SK-N-SH treated with all-trans-retinoic acid at 6 μM for 48 hours (cell line): ENCODE measurements at regions not wholly inside any gene's neighbourhood (a gene's known extent, or its start where the extent isn't known, plus 50 kb on each side); places are given as distances from the start of the nearest gene placed in this dataset.

ENCODE experiments used
- ATAC-seq: fragments of 200-7000 bp; cut with Tn5 transposase; 3 replicates; pipeline ENCODE4 v1.9.1; 2020; ENCODE audit warnings: mild to moderate bottlenecking, moderate library complexity
- ARNTL ChIP-seq: fragments of 450-650 bp; formaldehyde crosslinking; IDR thresholded peaks from 2 replicates; pipeline ENCODE4 v1.5.0; 2020; ENCODE audit warnings: low read depth, mild to moderate bottlenecking, moderate library complexity, borderline replicate concordance
- CSDC2 ChIP-seq: fragments of 250-450 bp; sonication (Bioruptor Pico); IDR thresholded peaks from 2 replicates; pipeline ENCODE4 v1.5.0; 2020; ENCODE audit warnings: mild to moderate bottlenecking, moderate library complexity
- ESRRG ChIP-seq: fragments of 250-450 bp; sonication (Bioruptor Pico); IDR thresholded peaks from 2 replicates; pipeline ENCODE4 v1.6.1; 2021; ENCODE audit warnings: mild to moderate bottlenecking
- GLIS3 ChIP-seq: fragments of 250-450 bp; sonication (Bioruptor Pico); IDR thresholded peaks from 2 replicates; pipeline ENCODE4 v1.5.0; 2020; ENCODE audit warnings: mild to moderate bottlenecking, moderate library complexity
- ISL1 ChIP-seq: fragments of 250-450 bp; sonication (Bioruptor Pico); IDR thresholded peaks from 2 replicates; pipeline ENCODE4 v2.1.2; 2022; ENCODE audit warnings: mild to moderate bottlenecking, moderate library complexity
- OSR1 ChIP-seq: fragments of 250-450 bp; sonication (Bioruptor Pico); IDR thresholded peaks from 2 replicates; pipeline ENCODE4 v1.8.0; 2022; ENCODE audit warnings: moderate library complexity, mild to moderate bottlenecking, inconsistent platforms
- PPARA ChIP-seq: fragments of 250-450 bp; sonication (Bioruptor Pico); IDR thresholded peaks from 2 replicates; pipeline ENCODE4 v1.5.0; 2020; ENCODE audit warnings: mild to moderate bottlenecking, borderline replicate concordance
- RARB ChIP-seq: fragments of 250-450 bp; sonication (Bioruptor Pico); IDR thresholded peaks from 2 replicates; pipeline ENCODE4 v1.8.0; 2021; ENCODE audit warnings: mild to moderate bottlenecking, moderate library complexity
- SNAI2 ChIP-seq: fragments of 250-450 bp; sonication (Bioruptor Pico); IDR thresholded peaks from 2 replicates; pipeline ENCODE4 v1.5.0; 2020; ENCODE audit warnings: mild to moderate bottlenecking, moderate library complexity
- TCF4 ChIP-seq: fragments of 250-450 bp; sonication (Bioruptor Pico); IDR thresholded peaks from 2 replicates; pipeline ENCODE4 v1.8.0; 2021; ENCODE audit warnings: mild to moderate bottlenecking, moderate library complexity, borderline replicate concordance
- TOX ChIP-seq: fragments of 250-450 bp; sonication (Bioruptor Pico); IDR thresholded peaks from 2 replicates; pipeline ENCODE4 v1.8.0; 2021; ENCODE audit warnings: mild to moderate bottlenecking, moderate library complexity, borderline replicate concordance
- ZC3H10 ChIP-seq: fragments of 250-450 bp; sonication (Bioruptor Pico); IDR thresholded peaks from 2 replicates; pipeline ENCODE4 v1.5.1; 2021; ENCODE audit warnings: mild to moderate bottlenecking, moderate library complexity
- ZFP3 ChIP-seq: fragments of 250-450 bp; sonication (Bioruptor Pico); IDR thresholded peaks from 2 replicates; pipeline ENCODE4 v1.5.0; 2020; ENCODE audit warnings: mild to moderate bottlenecking, moderate library complexity
- ZFP30 ChIP-seq: fragments of 450-650 bp; formaldehyde crosslinking; IDR thresholded peaks from 2 replicates; pipeline ENCODE4 v1.5.0; 2022; ENCODE audit warnings: mild to moderate bottlenecking, moderate library complexity
- ZNF565 ChIP-seq: fragments of 450-650 bp; formaldehyde crosslinking; conservative IDR thresholded peaks from 2 replicates; pipeline ENCODE4 v1.5.0; 2020; ENCODE audit warnings: low read depth, mild to moderate bottlenecking, moderate library complexity
- ZNF70 ChIP-seq: fragments of 450-650 bp; formaldehyde crosslinking; IDR thresholded peaks from 2 replicates; pipeline ENCODE4 v1.5.0; 2020; ENCODE audit warnings: mild to moderate bottlenecking, moderate library complexity
- ZNF8 ChIP-seq: fragments of 450-650 bp; formaldehyde crosslinking; IDR thresholded peaks from 2 replicates; pipeline ENCODE4 v1.5.0; 2020; ENCODE audit warnings: mild to moderate bottlenecking, moderate library complexity
- TF ChIP-seq, protein P1 (sequence below): fragments of 250-450 bp; sonication (Bioruptor Pico); IDR thresholded peaks from 2 replicates; pipeline ENCODE4 v1.5.1; 2021; ENCODE audit warnings: mild to moderate bottlenecking, moderate library complexity
- TF ChIP-seq, protein P2 (sequence below): fragments of 250-450 bp; sonication (Bioruptor Pico); IDR thresholded peaks from 2 replicates; pipeline ENCODE4 v1.8.0; 2020; ENCODE audit warnings: mild to moderate bottlenecking, moderate library complexity, borderline replicate concordance
- TF ChIP-seq, protein P3 (sequence below): fragments of 250-450 bp; sonication (Bioruptor Pico); IDR thresholded peaks from 2 replicates; pipeline ENCODE4 v1.5.0; 2020; ENCODE audit warnings: mild to moderate bottlenecking, moderate library complexity
- TF ChIP-seq, protein P4 (sequence below): fragments of 250-450 bp; sonication (Bioruptor Pico); IDR thresholded peaks from 2 replicates; pipeline ENCODE4 v1.8.0; 2021; ENCODE audit warnings: low read depth, mild to moderate bottlenecking, moderate library complexity, borderline replicate concordance

DNA sequence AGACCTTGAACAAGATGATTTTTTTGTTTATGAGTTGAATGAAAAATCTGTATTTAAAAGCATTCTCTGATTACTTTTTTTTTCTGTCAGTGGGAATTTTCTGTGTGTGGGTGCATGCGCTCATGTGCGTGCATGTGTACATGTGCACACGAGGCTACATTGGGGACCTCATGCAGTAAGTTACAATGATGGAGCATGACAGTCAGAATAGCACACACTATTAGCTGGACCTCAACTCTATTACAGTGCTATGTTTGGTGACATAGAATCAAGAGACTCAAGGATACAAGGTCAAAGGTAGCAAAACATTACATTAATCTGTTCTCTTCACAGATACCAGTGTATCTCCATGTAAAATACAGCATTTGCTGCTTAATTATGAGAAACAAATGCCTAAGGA is 276.8 kb upstream of the FIGN start:
- TF ChIP-seq GLIS3 (CRISPR knock-in tag) = no peak
- no peak for TF ChIP-seq TCF4 (CRISPR knock-in tag)
- no peak for TF ChIP-seq CSDC2 (CRISPR knock-in tag)
- TF ChIP-seq ISL1 (CRISPR knock-in tag) = no peak
- TF ChIP-seq, protein P1, sequence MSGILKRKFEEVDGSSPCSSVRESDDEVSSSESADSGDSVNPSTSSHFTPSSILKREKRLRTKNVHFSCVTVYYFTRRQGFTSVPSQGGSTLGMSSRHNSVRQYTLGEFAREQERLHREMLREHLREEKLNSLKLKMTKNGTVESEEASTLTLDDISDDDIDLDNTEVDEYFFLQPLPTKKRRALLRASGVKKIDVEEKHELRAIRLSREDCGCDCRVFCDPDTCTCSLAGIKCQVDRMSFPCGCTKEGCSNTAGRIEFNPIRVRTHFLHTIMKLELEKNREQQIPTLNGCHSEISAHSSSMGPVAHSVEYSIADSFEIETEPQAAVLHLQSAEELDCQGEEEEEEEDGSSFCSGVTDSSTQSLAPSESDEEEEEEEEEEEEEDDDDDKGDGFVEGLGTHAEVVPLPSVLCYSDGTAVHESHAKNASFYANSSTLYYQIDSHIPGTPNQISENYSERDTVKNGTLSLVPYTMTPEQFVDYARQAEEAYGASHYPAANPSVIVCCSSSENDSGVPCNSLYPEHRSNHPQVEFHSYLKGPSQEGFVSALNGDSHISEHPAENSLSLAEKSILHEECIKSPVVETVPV = no peak
- TF ChIP-seq, protein P2, sequence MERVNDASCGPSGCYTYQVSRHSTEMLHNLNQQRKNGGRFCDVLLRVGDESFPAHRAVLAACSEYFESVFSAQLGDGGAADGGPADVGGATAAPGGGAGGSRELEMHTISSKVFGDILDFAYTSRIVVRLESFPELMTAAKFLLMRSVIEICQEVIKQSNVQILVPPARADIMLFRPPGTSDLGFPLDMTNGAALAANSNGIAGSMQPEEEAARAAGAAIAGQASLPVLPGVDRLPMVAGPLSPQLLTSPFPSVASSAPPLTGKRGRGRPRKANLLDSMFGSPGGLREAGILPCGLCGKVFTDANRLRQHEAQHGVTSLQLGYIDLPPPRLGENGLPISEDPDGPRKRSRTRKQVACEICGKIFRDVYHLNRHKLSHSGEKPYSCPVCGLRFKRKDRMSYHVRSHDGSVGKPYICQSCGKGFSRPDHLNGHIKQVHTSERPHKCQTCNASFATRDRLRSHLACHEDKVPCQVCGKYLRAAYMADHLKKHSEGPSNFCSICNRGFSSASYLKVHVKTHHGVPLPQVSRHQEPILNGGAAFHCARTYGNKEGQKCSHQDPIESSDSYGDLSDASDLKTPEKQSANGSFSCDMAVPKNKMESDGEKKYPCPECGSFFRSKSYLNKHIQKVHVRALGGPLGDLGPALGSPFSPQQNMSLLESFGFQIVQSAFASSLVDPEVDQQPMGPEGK (CRISPR knock-in tag) = no peak
- ATAC-seq = no peak

DNA sequence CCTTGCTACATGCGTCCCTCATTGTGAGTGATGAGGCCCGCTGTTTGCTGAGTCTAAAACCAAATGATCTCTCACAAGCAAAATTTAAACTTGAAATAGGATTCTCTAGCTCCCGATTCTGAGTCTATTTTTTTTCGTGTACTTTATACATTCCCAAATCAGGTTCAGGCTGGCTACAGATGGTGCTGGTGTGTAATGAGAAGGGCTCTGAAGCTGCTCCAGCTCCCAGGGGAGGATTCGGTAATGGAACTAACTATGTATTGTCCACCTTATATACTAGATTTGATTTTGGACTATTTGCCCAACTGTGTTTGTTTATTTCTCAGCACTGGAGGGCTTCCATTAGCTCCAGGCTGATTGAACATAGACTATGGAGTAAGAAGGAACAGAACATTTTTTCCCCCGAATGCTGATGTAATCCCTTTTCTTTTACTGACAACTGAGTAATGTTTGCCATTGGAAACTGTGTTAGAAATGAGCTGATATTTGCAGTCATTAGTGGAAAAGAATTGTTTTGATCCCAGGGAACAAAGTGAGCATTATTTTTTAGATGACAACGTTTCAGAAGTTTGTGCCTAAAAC is 274.0 kb upstream of the FIGN start:
- ATAC-seq = no peak
- TF ChIP-seq ZNF565 (no peak), RARB (CRISPR knock-in tag) (no peak), TOX (CRISPR knock-in tag) (no peak), ISL1 (CRISPR knock-in tag) (no peak), OSR1 (CRISPR knock-in tag) (no peak), GLIS3 (CRISPR knock-in tag) (no peak), ZNF70 (CRISPR knock-in tag) (no peak), TCF4 (CRISPR knock-in tag) (no peak)
- TF ChIP-seq, protein P3, sequence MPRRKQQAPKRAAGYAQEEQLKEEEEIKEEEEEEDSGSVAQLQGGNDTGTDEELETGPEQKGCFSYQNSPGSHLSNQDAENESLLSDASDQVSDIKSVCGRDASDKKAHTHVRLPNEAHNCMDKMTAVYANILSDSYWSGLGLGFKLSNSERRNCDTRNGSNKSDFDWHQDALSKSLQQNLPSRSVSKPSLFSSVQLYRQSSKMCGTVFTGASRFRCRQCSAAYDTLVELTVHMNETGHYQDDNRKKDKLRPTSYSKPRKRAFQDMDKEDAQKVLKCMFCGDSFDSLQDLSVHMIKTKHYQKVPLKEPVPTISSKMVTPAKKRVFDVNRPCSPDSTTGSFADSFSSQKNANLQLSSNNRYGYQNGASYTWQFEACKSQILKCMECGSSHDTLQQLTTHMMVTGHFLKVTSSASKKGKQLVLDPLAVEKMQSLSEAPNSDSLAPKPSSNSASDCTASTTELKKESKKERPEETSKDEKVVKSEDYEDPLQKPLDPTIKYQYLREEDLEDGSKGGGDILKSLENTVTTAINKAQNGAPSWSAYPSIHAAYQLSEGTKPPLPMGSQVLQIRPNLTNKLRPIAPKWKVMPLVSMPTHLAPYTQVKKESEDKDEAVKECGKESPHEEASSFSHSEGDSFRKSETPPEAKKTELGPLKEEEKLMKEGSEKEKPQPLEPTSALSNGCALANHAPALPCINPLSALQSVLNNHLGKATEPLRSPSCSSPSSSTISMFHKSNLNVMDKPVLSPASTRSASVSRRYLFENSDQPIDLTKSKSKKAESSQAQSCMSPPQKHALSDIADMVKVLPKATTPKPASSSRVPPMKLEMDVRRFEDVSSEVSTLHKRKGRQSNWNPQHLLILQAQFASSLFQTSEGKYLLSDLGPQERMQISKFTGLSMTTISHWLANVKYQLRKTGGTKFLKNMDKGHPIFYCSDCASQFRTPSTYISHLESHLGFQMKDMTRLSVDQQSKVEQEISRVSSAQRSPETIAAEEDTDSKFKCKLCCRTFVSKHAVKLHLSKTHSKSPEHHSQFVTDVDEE (CRISPR knock-in tag) = no peak

DNA sequence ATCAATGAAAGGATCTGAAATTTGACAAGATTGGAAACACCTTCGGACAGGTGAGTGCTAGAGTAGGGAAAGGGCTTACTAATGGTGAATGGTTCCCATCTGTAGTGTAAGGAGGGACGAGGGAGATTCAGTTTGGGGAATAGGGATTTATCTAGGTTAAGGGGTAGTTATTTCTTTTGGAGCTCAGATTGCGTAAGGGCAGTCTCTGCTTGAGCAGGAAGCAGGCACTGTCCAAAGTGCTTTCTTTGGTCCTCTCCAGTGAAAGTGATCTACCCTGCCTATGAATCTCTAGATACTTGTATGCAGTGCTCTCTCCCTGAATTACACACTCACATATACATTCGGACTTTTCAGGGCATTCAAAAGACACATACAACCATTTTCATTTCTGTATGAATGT is 272.9 kb upstream of the FIGN start:
- no peak for TF ChIP-seq ZNF8 (CRISPR knock-in tag)
- no peak for ATAC-seq

DNA sequence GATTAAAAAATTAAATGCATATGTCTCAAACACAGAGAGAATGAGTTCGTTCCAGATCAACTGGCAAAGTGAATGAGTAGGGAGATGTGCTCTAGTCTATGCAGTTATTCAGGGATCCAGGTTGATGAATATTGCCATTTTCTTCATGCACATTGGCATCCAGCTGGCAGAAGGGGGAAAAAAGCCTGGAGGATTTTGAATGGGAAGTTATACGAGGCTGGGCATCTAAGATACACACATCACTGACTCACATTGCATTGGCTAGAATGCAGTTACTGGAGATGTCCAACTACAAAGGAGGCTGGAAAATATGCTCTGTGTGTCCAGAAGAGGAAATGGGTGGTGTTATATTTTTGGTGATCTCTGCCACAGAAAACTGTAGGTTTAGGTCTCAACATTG is 270.9 kb upstream of the FIGN start:
- ATAC-seq = peak; percentile 86
- TF ChIP-seq ZFP30 (no peak), ZC3H10 (CRISPR knock-in tag) (no peak), SNAI2 (CRISPR knock-in tag) (no peak), TOX (CRISPR knock-in tag) (no peak), RARB (CRISPR knock-in tag) (no peak), ISL1 (CRISPR knock-in tag) (no peak), PPARA (no peak), ZFP3 (CRISPR knock-in tag) (no peak), CSDC2 (CRISPR knock-in tag) (no peak), ZNF8 (CRISPR knock-in tag) (no peak), TCF4 (CRISPR knock-in tag) (no peak), ESRRG (CRISPR knock-in tag) (no peak), ARNTL (CRISPR knock-in tag) (no peak), OSR1 (CRISPR knock-in tag) (no peak), GLIS3 (CRISPR knock-in tag) (no peak)
- TF ChIP-seq, protein P2 (CRISPR knock-in tag) = no peak
- TF ChIP-seq, protein P4, sequence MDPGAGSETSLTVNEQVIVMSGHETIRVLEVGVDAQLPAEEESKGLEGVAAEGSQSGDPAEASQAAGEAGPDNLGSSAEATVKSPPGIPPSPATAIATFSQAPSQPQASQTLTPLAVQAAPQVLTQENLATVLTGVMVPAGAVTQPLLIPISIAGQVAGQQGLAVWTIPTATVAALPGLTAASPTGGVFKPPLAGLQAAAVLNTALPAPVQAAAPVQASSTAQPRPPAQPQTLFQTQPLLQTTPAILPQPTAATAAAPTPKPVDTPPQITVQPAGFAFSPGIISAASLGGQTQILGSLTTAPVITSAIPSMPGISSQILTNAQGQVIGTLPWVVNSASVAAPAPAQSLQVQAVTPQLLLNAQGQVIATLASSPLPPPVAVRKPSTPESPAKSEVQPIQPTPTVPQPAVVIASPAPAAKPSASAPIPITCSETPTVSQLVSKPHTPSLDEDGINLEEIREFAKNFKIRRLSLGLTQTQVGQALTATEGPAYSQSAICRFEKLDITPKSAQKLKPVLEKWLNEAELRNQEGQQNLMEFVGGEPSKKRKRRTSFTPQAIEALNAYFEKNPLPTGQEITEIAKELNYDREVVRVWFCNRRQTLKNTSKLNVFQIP (CRISPR knock-in tag) = no peak
- TF ChIP-seq, protein P3 (CRISPR knock-in tag) = no peak
